HEK293T (cell line): ENCODE measurements at regions not wholly inside any gene's neighbourhood (a gene's known extent, or its start where the extent isn't known, plus 50 kb on each side); places are given as distances from the start of the nearest gene placed in this dataset.

Source experiments
- CTCF ChIA-PET: fragments of 350-600 bp; formaldehyde crosslinking; extraction: SDS; loops from one replicate; lab custom pipeline; 2021; ENCODE audit warnings: antibody characterized with exemption, inconsistent platforms; lab: Yijun Ruan, JAX
- POLR2A ChIA-PET: fragments of 350-600 bp; formaldehyde crosslinking; extraction: SDS; loops from one replicate; lab custom pipeline; 2020; ENCODE audit warnings: antibody characterized with exemption, inconsistent platforms; lab: Yijun Ruan, JAX
- DNase-seq: peaks from one replicate; pipeline ENCODE4 v3.0.0; 2012; ENCODE audit warnings: mixed read lengths; ENCODE audit errors: extremely low spot score
- ARNT ChIP-seq: fragments of 450-650 bp; IDR thresholded peaks from 2 replicates; pipeline ENCODE4 v1.6.1; 2017; ENCODE audit warnings: mild to moderate bottlenecking
- BHLHE40 ChIP-seq: fragments of 450-650 bp; IDR thresholded peaks from 2 replicates; pipeline ENCODE4 v1.6.1; 2016; ENCODE audit warnings: mild to moderate bottlenecking, moderate library complexity, borderline replicate concordance
- CTBP1 ChIP-seq: fragments of 450-650 bp; IDR thresholded peaks from 2 replicates; pipeline ENCODE4 v1.6.1; 2016; ENCODE audit warnings: borderline replicate concordance
- ELF4 ChIP-seq: fragments of 450-650 bp; IDR thresholded peaks from 2 replicates; pipeline ENCODE4 v1.6.1; 2017; ENCODE audit warnings: antibody characterized with exemption
- FOXA1 ChIP-seq: fragments of 450-650 bp; IDR thresholded peaks from 2 replicates; pipeline ENCODE4 v1.6.1; 2016; ENCODE audit warnings: mild to moderate bottlenecking
- FOXK2 ChIP-seq: fragments of 450-650 bp; IDR thresholded peaks from 2 replicates; pipeline ENCODE4 v1.6.1; 2016; ENCODE audit warnings: mild to moderate bottlenecking
- FOXM1 ChIP-seq: fragments of 450-650 bp; IDR thresholded peaks from 2 replicates; pipeline ENCODE4 v1.6.1; 2017; ENCODE audit warnings: mild to moderate bottlenecking, borderline replicate concordance
- HDGF ChIP-seq: fragments of 450-650 bp; IDR thresholded peaks from 2 replicates; pipeline ENCODE4 v1.6.1; 2017; ENCODE audit warnings: antibody characterized with exemption, borderline replicate concordance
- L3MBTL2 ChIP-seq: fragments of 450-650 bp; conservative IDR thresholded peaks from 2 replicates; pipeline ENCODE4 v1.6.1; 2016; ENCODE audit warnings: mild to moderate bottlenecking
- LEF1 ChIP-seq: fragments of 450-650 bp; IDR thresholded peaks from 2 replicates; pipeline ENCODE4 v1.6.1; 2017; ENCODE audit warnings: mild to moderate bottlenecking, borderline replicate concordance
- NFRKB ChIP-seq: fragments of 450-650 bp; IDR thresholded peaks from 2 replicates; pipeline ENCODE4 v1.6.1; 2016; ENCODE audit warnings: mild to moderate bottlenecking, moderate library complexity
- SP1 ChIP-seq: fragments of 450-650 bp; IDR thresholded peaks from 2 replicates; pipeline ENCODE4 v1.6.1; 2017
- SUZ12 ChIP-seq: fragments of 450-650 bp; IDR thresholded peaks from 2 replicates; pipeline ENCODE4 v1.6.1; 2016; ENCODE audit warnings: mild to moderate bottlenecking
- TARDBP ChIP-seq: fragments of 450-650 bp; IDR thresholded peaks from 2 replicates; pipeline ENCODE4 v1.6.1; 2016
- ZNF384 ChIP-seq: fragments of 450-650 bp; IDR thresholded peaks from 2 replicates; pipeline ENCODE4 v1.6.1; 2016
- TF ChIP-seq, protein P1 (sequence below): fragments of 450-650 bp; IDR thresholded peaks from 2 replicates; pipeline ENCODE4 v1.6.1; 2016

- no peak for DNase-seq
- ChIA-PET POLR2A (no interaction called here), CTCF (no interaction called here)
- TF ChIP-seq BHLHE40 (no peak), TARDBP (no peak), NFRKB (no peak), ARNT (no peak), SUZ12 (no peak), FOXK2 (no peak), FOXM1 (no peak), ZNF384 (no peak), SP1 (no peak), L3MBTL2 (no peak), LEF1 (no peak), CTBP1 (no peak), ELF4 (no peak), FOXA1 (no peak), HDGF (no peak)
- TF ChIP-seq, protein P1, sequence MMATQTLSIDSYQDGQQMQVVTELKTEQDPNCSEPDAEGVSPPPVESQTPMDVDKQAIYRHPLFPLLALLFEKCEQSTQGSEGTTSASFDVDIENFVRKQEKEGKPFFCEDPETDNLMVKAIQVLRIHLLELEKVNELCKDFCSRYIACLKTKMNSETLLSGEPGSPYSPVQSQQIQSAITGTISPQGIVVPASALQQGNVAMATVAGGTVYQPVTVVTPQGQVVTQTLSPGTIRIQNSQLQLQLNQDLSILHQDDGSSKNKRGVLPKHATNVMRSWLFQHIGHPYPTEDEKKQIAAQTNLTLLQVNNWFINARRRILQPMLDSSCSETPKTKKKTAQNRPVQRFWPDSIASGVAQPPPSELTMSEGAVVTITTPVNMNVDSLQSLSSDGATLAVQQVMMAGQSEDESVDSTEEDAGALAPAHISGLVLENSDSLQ: no peak
Observed at GRCh38 chr15:29589416-29589815, 232.9 kb downstream of the TJP1 start.

DNA sequence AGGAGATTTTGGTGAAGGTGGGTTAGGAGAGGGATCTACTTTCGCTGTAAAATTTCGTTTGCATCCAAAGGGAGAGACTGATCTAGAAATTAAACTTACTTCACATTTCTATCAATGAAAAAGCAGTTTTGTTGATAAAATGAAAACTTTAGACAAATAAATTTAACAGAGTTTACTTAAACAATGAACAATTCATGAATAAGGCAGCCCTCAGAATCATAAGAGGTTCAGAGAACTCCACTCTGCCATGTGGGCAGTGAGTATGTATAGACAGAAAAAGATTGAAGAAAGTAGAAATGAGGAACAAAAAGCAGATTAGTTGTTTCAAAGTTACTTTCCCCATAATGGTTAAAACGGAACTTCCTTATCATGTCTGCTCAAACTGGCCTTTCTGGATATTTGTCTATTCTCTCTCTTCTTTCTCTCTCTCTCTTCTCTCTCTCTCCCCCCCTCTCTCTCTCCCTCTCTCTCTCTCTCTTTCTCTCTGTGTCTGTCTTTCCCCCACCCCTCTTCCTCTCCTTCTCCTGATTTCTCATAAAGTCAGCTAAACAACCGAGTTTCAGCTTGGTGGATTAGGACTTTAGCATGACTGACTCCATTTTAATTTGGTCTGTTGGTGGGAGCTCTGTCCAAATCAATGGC is 248.9 kb downstream of the TJP1 start:
- DNase-seq: no peak
- CTCF ChIA-PET: no interaction called here
- TF ChIP-seq BHLHE40: no peak
- TF ChIP-seq FOXA1: no peak
- TF ChIP-seq HDGF: no peak
- TF ChIP-seq ZNF384: no peak
- TF ChIP-seq FOXK2: no peak
- no peak for TF ChIP-seq ELF4
- TF ChIP-seq CTBP1: no peak
- TF ChIP-seq SUZ12: no peak
- no peak for TF ChIP-seq SP1
- TF ChIP-seq NFRKB: no peak
- TF ChIP-seq ARNT: no peak
- TF ChIP-seq FOXM1: no peak
- TF ChIP-seq LEF1: no peak
- TF ChIP-seq, protein P1: no peak
- TF ChIP-seq L3MBTL2: no peak
- TF ChIP-seq TARDBP: no peak
- POLR2A ChIA-PET: no interaction called here

DNA sequence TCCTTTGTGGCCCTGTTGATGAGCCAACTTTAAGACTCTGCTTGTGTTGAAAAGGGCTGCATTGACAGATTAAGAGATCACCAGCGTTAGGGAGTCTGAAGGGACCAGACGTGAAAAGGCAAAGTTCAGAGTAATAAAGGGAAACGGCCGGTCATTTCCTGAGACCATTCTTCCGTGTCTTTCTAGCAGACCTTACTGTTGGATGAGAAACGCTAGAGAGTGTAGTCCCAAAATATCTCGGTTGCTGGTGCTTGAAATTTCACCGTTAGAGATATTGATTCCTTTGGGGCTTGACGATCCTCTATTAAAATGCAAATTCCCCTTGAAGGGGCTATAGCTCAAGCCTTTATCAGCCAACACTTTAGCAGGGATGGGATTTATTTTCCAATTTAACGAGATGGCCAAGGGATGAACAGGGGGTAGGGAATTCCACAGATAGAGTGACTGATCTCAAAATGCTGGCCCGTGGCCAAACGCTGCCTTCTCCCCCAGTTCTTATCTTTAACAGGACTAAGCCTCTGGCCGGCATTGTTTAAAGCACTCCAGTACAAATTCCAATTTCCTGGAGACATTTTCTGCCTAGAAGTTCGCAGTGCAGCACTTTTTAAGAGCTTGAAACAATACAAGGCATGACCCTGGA is 250.4 kb downstream of the TJP1 start:
- CTCF ChIA-PET: no interaction called here
- POLR2A ChIA-PET: no interaction called here
- TF ChIP-seq FOXK2: no peak
- TF ChIP-seq SP1: no peak
- TF ChIP-seq, protein P1: 0 out of 2 replicates have a peak, but pooled peaks have one; percentile 12
- DNase-seq: no peak

GRCh38 chr15:29570948-29571791 is 251.1 kb downstream of the TJP1 start:
- CTCF ChIA-PET: no interaction called here
- no peak for TF ChIP-seq FOXA1
- no peak for TF ChIP-seq CTBP1
- TF ChIP-seq, protein P1: no peak
- TF ChIP-seq NFRKB: no peak
- TF ChIP-seq ARNT: no peak
- no peak for TF ChIP-seq FOXK2
- no peak for TF ChIP-seq FOXM1
- no peak for TF ChIP-seq TARDBP
- TF ChIP-seq ELF4: no peak
- TF ChIP-seq L3MBTL2: no peak
- no peak for TF ChIP-seq BHLHE40
- no peak for TF ChIP-seq LEF1
- TF ChIP-seq SP1: no peak
- no peak for TF ChIP-seq HDGF
- TF ChIP-seq ZNF384: no peak
- DNase-seq: peak; percentile 38
- POLR2A ChIA-PET: no interaction called here
